ENCODE measurements at regions not wholly inside any gene's neighbourhood (a gene's known extent, or its start where the extent isn't known, plus 50 kb on each side); places are given as distances from the start of the nearest gene placed in this dataset.

GRCh38 chr14:85466678-85467077 lies 63.3 kb upstream of the FLRT2 start:
- TF ChIP-seq CTCF (IDR thresholded peaks at IDR 0.05): no peak
- no peak for TF ChIP-seq POLR2A (IDR thresholded peaks at IDR 0.05)
- TF ChIP-seq POLR2AphosphoS5 (IDR thresholded peaks at IDR 0.05): no peak

Data from prostate gland (tissue), 2 donors.